ENCODE measurements at regions not wholly inside any gene's neighbourhood (a gene's known extent, or its start where the extent isn't known, plus 50 kb on each side); places are given as distances from the start of the nearest gene placed in this dataset.
"Not testable (repeated sequence)": the region's sequence is repeated elsewhere in the genome, so short reads cannot be mapped to it uniquely, and the experiment has no call there.

GRCh38 chr12:84492351-84492883 lies 420.2 kb downstream of the SLC6A15 start:
- TF ChIP-seq POLR2AphosphoS5 (IDR thresholded peaks at IDR 0.05; ENCODE audit: borderline replicate concordance, low read depth, low read length) (no peak), EZH2 (IDR thresholded peaks at IDR 0.05) (no peak), FOXP2 (optimal IDR thresholded peaks at IDR 0.05; ENCODE audit: control extremely low read depth, extremely low read length, insufficient read depth) (no peak)
- Histone ChIP-seq H3K9me3 (ENCODE audit: low read depth, low read length) (no peaks in the 10 kb centered on the region), H3K4me3 (no peak overlapping the region), H3K27ac (no peak overlapping the region), H3K9ac (ENCODE audit: insufficient read length) (no peak overlapping the region), H3K36me3 (ENCODE audit: insufficient read depth, low read length) (no peaks in the 10 kb centered on the region)
- DNase-seq (ENCODE audit: low read depth, low spot score): no peak

- no peaks in the 10 kb centered on the region for H3K9me3 ChIP-seq (ENCODE audit: low read depth, low read length)
- TF ChIP-seq EZH2 (IDR thresholded peaks at IDR 0.05) (no peak), FOXP2 (optimal IDR thresholded peaks at IDR 0.05; ENCODE audit: control extremely low read depth, extremely low read length, insufficient read depth) (no peak), POLR2AphosphoS5 (IDR thresholded peaks at IDR 0.05; ENCODE audit: borderline replicate concordance, low read depth, low read length) (no peak)
- H3K27ac ChIP-seq: no peak overlapping the region
- H3K4me3 ChIP-seq: no peak overlapping the region
- no peak for DNase-seq (ENCODE audit: low read depth, low spot score)
- H3K9ac ChIP-seq (ENCODE audit: insufficient read length): no peak overlapping the region
- no peaks in the 10 kb centered on the region for H3K36me3 ChIP-seq (ENCODE audit: insufficient read depth, low read length)
Observed at GRCh38 chr12:84484798-84485197, 427.8 kb downstream of the SLC6A15 start.

- TF ChIP-seq POLR2AphosphoS5 (IDR thresholded peaks at IDR 0.05; ENCODE audit: borderline replicate concordance, low read depth, low read length): no peak
- no peak for TF ChIP-seq EZH2 (IDR thresholded peaks at IDR 0.05)
- DNase-seq (ENCODE audit: low read depth, low spot score): no peak
Observed at GRCh38 chr12:84480803-84481202, 431.8 kb downstream of the SLC6A15 start.

GRCh38 chr12:84470361-84470760 lies 442.2 kb downstream of the SLC6A15 start:
- Histone ChIP-seq H3K27ac (no peak overlapping the region), H3K36me3 (ENCODE audit: insufficient read depth, low read length) (no peaks in the 10 kb centered on the region), H3K9ac (ENCODE audit: insufficient read length) (no peak overlapping the region), H3K4me3 (no peak overlapping the region), H3K9me3 (ENCODE audit: low read depth, low read length) (no peaks in the 10 kb centered on the region)
- no peak for TF ChIP-seq FOXP2 (optimal IDR thresholded peaks at IDR 0.05; ENCODE audit: control extremely low read depth, extremely low read length, insufficient read depth)
- TF ChIP-seq POLR2AphosphoS5 (IDR thresholded peaks at IDR 0.05; ENCODE audit: borderline replicate concordance, low read depth, low read length): no peak
- TF ChIP-seq EZH2 (IDR thresholded peaks at IDR 0.05): no peak
- no peak for DNase-seq (ENCODE audit: low read depth, low spot score)

More at GRCh38 chr12:84480803-84481202, 431.8 kb downstream of the SLC6A15 start:
- Histone ChIP-seq H3K4me3 (no peak overlapping the region), H3K36me3 (ENCODE audit: insufficient read depth, low read length) (no peaks in the 10 kb centered on the region), H3K27ac (no peak overlapping the region), H3K9me3 (ENCODE audit: low read depth, low read length) (no peaks in the 10 kb centered on the region), H3K9ac (ENCODE audit: insufficient read length) (no peak overlapping the region)

- TF ChIP-seq POLR2AphosphoS5 (IDR thresholded peaks at IDR 0.05; ENCODE audit: borderline replicate concordance, low read depth, low read length): no peak
- DNase-seq (ENCODE audit: low read depth, low spot score): no peak
- H3K27ac ChIP-seq: no peak overlapping the region
Observed at GRCh38 chr12:84464616-84465015, 448.0 kb downstream of the SLC6A15 start.

GRCh38 chr12:84463741-84464495 lies 448.7 kb downstream of the SLC6A15 start:
- H3K4me3 ChIP-seq: no peak overlapping the region
- no peak for DNase-seq (ENCODE audit: low read depth, low spot score)

More at GRCh38 chr12:84464616-84465015, 448.0 kb downstream of the SLC6A15 start:
- Histone ChIP-seq H3K4me3 (no peak overlapping the region), H3K9me3 (ENCODE audit: low read depth, low read length) (no peaks in the 10 kb centered on the region), H3K9ac (ENCODE audit: insufficient read length) (no peak overlapping the region), H3K36me3 (ENCODE audit: insufficient read depth, low read length) (no peaks in the 10 kb centered on the region)

GRCh38 chr12:84455598-84455997 lies 457.0 kb downstream of the SLC6A15 start:
- Histone ChIP-seq H3K36me3 (ENCODE audit: insufficient read depth, low read length) (no peaks in the 10 kb centered on the region), H3K9ac (ENCODE audit: insufficient read length) (no peak overlapping the region), H3K27ac (no peak overlapping the region), H3K4me3 (no peak overlapping the region), H3K9me3 (ENCODE audit: low read depth, low read length) (no peaks in the 10 kb centered on the region)
- no peak for DNase-seq (ENCODE audit: low read depth, low spot score)
- TF ChIP-seq POLR2AphosphoS5 (IDR thresholded peaks at IDR 0.05; ENCODE audit: borderline replicate concordance, low read depth, low read length): no peak
- no peak for TF ChIP-seq EZH2 (IDR thresholded peaks at IDR 0.05)
- no peak for TF ChIP-seq FOXP2 (optimal IDR thresholded peaks at IDR 0.05; ENCODE audit: control extremely low read depth, extremely low read length, insufficient read depth)

More at GRCh38 chr12:84463741-84464495, 448.7 kb downstream of the SLC6A15 start:
- TF ChIP-seq EZH2 (IDR thresholded peaks at IDR 0.05) (no peak), POLR2AphosphoS5 (IDR thresholded peaks at IDR 0.05; ENCODE audit: borderline replicate concordance, low read depth, low read length) (no peak), FOXP2 (optimal IDR thresholded peaks at IDR 0.05; ENCODE audit: control extremely low read depth, extremely low read length, insufficient read depth) (no peak)
- Histone ChIP-seq H3K9me3 (ENCODE audit: low read depth, low read length) (no peaks in the 10 kb centered on the region), H3K9ac (ENCODE audit: insufficient read length) (no peak overlapping the region), H3K27ac (no peak overlapping the region), H3K36me3 (ENCODE audit: insufficient read depth, low read length) (no peaks in the 10 kb centered on the region)

GRCh38 chr12:84446478-84446877 lies 466.1 kb downstream of the SLC6A15 start:
- not testable (repeated sequence) for H3K36me3 ChIP-seq (ENCODE audit: insufficient read depth, low read length); H3K27ac ChIP-seq; DNase-seq (ENCODE audit: low read depth, low spot score); H3K9ac ChIP-seq (ENCODE audit: insufficient read length); H3K9me3 ChIP-seq (ENCODE audit: low read depth, low read length); H3K4me3 ChIP-seq

GRCh38 chr12:84436134-84436533 lies 476.5 kb downstream of the SLC6A15 start:
- Histone ChIP-seq H3K9ac (ENCODE audit: insufficient read length) (no peak overlapping the region), H3K4me3 (no peak overlapping the region), H3K27ac (no peak overlapping the region), H3K9me3 (ENCODE audit: low read depth, low read length) (no peaks in the 10 kb centered on the region), H3K36me3 (ENCODE audit: insufficient read depth, low read length) (no peaks in the 10 kb centered on the region)
- no peak for TF ChIP-seq EZH2 (IDR thresholded peaks at IDR 0.05)
- TF ChIP-seq POLR2AphosphoS5 (IDR thresholded peaks at IDR 0.05; ENCODE audit: borderline replicate concordance, low read depth, low read length): no peak
- no peak for TF ChIP-seq FOXP2 (optimal IDR thresholded peaks at IDR 0.05; ENCODE audit: control extremely low read depth, extremely low read length, insufficient read depth)
- DNase-seq (ENCODE audit: low read depth, low spot score): no peak
